ENCODE measurements at regions not wholly inside any gene's neighbourhood (a gene's known extent, or its start where the extent isn't known, plus 50 kb on each side); places are given as distances from the start of the nearest gene placed in this dataset.

DNA sequence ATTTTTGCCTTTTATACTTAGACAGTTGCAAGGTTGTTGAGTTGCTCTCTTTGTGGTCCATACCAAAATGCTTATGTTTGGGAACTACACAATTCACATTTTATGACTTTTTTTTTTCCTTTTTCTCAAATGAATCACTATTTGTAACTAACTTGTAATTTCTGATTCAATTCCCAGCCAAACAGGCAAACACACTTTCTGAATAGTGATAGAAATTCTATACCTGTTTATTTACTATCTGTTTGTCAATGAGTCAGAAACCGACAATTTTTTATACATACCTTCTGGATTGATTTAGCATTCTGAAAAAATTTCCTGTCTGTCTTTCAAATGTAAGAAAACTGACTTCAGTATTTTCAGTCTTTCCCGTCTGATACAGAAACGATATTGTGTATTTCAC is 69.1 kb downstream of the MBL2 start:
- no peak overlapping the region for H3K4me3 Mint-ChIP-seq
- Histone ChIP-seq H3K9ac (ENCODE audit: extremely low read depth, low read length, poor library complexity, severe bottlenecking) (no peak overlapping the region), H3K36me3 (ENCODE audit: control insufficient read depth, insufficient read depth, low read length) (no peaks in the 10 kb centered on the region), H3K9me3 (ENCODE audit: control insufficient read depth, low read length) (no peaks in the 10 kb centered on the region), H3K4me1 (ENCODE audit: control insufficient read depth, insufficient read depth, low read length) (no peaks in the 10 kb centered on the region), H3K4me3 (ENCODE audit: low read length) (no peak overlapping the region), H3K27me3 (ENCODE audit: control insufficient read depth, insufficient read depth, low read length, poor library complexity, severe bottlenecking) (no peaks in the 10 kb centered on the region), H3K27ac (ENCODE audit: low read depth, low read length) (no peak overlapping the region)
- no peak overlapping the region for H3K27ac Mint-ChIP-seq
- DNase-seq: no peak
- WGBS, 2 experiments (ENCODE audit: insufficient coverage in 1 of 2, insufficient read length in 1 of 2): 98 to 100% methylated on average over 3 of the region's 3 CpGs
- H3K4me1 Mint-ChIP-seq: no peaks in the 10 kb centered on the region
- H3K27me3 Mint-ChIP-seq (ENCODE audit: insufficient read depth): no peaks in the 10 kb centered on the region
- H3K36me3 Mint-ChIP-seq (ENCODE audit: low read depth): no peaks in the 10 kb centered on the region
- TF ChIP-seq, protein P1, sequence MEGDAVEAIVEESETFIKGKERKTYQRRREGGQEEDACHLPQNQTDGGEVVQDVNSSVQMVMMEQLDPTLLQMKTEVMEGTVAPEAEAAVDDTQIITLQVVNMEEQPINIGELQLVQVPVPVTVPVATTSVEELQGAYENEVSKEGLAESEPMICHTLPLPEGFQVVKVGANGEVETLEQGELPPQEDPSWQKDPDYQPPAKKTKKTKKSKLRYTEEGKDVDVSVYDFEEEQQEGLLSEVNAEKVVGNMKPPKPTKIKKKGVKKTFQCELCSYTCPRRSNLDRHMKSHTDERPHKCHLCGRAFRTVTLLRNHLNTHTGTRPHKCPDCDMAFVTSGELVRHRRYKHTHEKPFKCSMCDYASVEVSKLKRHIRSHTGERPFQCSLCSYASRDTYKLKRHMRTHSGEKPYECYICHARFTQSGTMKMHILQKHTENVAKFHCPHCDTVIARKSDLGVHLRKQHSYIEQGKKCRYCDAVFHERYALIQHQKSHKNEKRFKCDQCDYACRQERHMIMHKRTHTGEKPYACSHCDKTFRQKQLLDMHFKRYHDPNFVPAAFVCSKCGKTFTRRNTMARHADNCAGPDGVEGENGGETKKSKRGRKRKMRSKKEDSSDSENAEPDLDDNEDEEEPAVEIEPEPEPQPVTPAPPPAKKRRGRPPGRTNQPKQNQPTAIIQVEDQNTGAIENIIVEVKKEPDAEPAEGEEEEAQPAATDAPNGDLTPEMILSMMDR (conservative IDR thresholded peaks at IDR 0.05): no peak
- no peaks in the 10 kb centered on the region for H3K9me3 Mint-ChIP-seq

DNA sequence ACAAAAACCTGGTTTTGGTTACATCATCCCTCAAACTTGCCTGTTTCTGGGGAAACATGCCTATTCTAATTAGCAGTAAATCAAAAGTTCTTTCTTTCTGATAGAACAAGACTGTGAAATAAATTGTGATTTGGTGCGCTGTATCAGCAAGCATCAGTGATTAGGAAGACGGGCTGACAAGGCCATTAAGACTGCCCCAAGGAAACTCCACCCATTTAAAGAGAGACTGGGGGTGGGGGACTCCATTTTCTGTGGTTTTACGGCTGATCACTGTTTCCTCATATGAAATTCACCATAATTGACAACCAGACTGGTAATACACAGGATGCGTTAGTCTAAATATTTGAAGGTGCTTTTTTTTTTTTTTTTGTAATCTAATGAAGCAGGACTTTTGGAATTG is 68.7 kb downstream of the MBL2 start:
- Histone ChIP-seq H3K36me3 (ENCODE audit: control insufficient read depth, insufficient read depth, low read length) (no peaks in the 10 kb centered on the region), H3K9ac (ENCODE audit: extremely low read depth, low read length, poor library complexity, severe bottlenecking) (no peak overlapping the region), H3K27ac (ENCODE audit: low read depth, low read length) (no peak overlapping the region), H3K27me3 (ENCODE audit: control insufficient read depth, insufficient read depth, low read length, poor library complexity, severe bottlenecking) (no peaks in the 10 kb centered on the region), H3K4me3 (ENCODE audit: low read length) (no peak overlapping the region), H3K9me3 (ENCODE audit: control insufficient read depth, low read length) (no peaks in the 10 kb centered on the region), H3K4me1 (ENCODE audit: control insufficient read depth, insufficient read depth, low read length) (no peaks in the 10 kb centered on the region)
- DNase-seq: no peak
- no peaks in the 10 kb centered on the region for H3K4me1 Mint-ChIP-seq
- H3K27me3 Mint-ChIP-seq (ENCODE audit: insufficient read depth): no peaks in the 10 kb centered on the region
- H3K4me3 Mint-ChIP-seq: no peak overlapping the region
- 90% methylated on average over 4 of the region's 4 CpGs; no CpG with 5 or more reads in 1 of the 2 experiments for WGBS, 2 experiments (ENCODE audit: insufficient coverage in 1 of 2, insufficient read length in 1 of 2)
- no peaks in the 10 kb centered on the region for H3K9me3 Mint-ChIP-seq
- TF ChIP-seq, protein P1 (conservative IDR thresholded peaks at IDR 0.05): no peak
- H3K36me3 Mint-ChIP-seq (ENCODE audit: low read depth): no peaks in the 10 kb centered on the region
- no peak overlapping the region for H3K27ac Mint-ChIP-seq

DNA sequence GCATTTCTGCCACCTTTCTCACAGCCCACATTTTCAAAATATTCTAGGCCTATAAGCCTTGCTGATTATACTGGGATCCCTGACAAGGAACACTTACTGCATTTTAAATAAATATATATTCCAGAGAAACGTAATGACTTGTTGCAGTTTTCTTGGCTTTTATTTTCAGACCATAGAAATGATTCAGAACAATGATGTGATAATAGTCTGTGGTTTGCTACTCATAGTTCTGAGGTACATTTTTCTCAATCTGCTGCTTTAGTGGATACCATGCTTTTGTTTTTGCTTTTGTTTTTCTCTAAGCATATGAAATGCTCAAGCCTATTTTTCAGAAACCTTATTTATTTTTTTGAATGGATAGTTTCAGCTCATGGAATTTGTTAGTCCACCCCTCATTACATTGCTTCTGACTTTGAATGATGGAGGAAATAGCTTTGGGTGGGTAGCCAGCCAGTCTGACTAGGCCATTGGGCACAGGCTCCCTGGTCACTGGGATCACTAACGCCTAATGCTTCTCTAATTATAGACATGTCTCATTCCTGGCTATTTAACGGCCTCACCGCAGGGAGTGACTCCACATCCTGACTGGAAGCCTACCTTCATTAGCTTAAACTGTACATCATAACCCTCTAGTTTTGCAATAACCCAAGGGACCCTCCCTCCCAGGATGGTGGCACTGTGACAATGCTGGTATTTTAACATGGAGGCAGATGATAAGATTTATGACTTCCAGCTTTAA is 66.1 kb downstream of the MBL2 start:
- H3K4me1 Mint-ChIP-seq: no peaks in the 10 kb centered on the region
- H3K27ac Mint-ChIP-seq: no peak overlapping the region
- Histone ChIP-seq H3K27ac (ENCODE audit: low read depth, low read length) (no peak overlapping the region), H3K9ac (ENCODE audit: extremely low read depth, low read length, poor library complexity, severe bottlenecking) (no peak overlapping the region), H3K4me1 (ENCODE audit: control insufficient read depth, insufficient read depth, low read length) (no peaks in the 10 kb centered on the region), H3K4me3 (ENCODE audit: low read length) (no peak overlapping the region), H3K27me3 (ENCODE audit: control insufficient read depth, insufficient read depth, low read length, poor library complexity, severe bottlenecking) (no peaks in the 10 kb centered on the region), H3K9me3 (ENCODE audit: control insufficient read depth, low read length) (no peaks in the 10 kb centered on the region), H3K36me3 (ENCODE audit: control insufficient read depth, insufficient read depth, low read length) (no peaks in the 10 kb centered on the region)
- H3K4me3 Mint-ChIP-seq: no peak overlapping the region
- no peak for DNase-seq
- H3K36me3 Mint-ChIP-seq (ENCODE audit: low read depth): no peaks in the 10 kb centered on the region
- 89% methylated on average over 4 of the region's 4 CpGs; no CpG with 5 or more reads in 1 of the 2 experiments for WGBS, 2 experiments (ENCODE audit: insufficient coverage in 1 of 2, insufficient read length in 1 of 2)
- TF ChIP-seq, protein P1 (conservative IDR thresholded peaks at IDR 0.05): no peak
- no peaks in the 10 kb centered on the region for H3K27me3 Mint-ChIP-seq (ENCODE audit: insufficient read depth)
- no peaks in the 10 kb centered on the region for H3K9me3 Mint-ChIP-seq
